ENCODE measurements at regions not wholly inside any gene's neighbourhood (a gene's known extent, or its start where the extent isn't known, plus 50 kb on each side); places are given as distances from the start of the nearest gene placed in this dataset.

DNA sequence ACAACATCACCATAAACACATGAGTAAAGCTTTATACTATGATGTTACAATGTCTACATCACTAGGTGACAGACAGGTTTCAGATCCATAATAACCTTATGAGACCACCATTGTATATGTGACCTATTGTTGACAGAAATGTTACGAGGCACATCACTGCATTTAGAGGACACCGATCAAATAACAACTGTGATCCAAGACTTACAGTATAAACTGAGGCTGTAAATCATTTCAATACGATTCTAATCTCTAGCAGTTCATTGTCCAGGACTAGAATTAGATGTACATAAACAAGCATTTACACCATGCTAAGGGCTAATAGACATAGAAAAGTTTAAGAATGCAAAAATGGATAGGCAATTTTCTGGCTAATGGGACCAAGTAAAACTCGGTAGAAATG is 491.9 kb upstream of the ROBO1 start:
- DNase-seq: no peak

DNA sequence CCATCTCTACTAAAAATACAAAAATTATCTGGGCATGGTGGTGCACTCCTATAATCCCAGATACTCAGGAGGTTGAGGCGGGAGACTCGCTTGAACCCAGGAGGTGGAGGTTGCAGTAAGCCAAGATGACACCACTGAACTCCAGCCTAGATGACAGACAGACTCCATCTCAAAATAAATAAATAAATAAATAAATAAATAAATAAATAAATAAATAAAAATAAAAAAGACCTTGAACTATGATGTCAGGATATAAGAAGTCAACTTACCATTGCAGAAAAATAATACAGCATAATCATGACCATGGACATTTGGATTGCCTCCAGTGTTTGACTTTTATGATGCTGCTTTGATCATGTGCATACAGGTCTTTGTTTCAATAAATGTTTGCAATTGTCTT is 484.3 kb upstream of the ROBO1 start:
- DNase-seq: no peak

DNA sequence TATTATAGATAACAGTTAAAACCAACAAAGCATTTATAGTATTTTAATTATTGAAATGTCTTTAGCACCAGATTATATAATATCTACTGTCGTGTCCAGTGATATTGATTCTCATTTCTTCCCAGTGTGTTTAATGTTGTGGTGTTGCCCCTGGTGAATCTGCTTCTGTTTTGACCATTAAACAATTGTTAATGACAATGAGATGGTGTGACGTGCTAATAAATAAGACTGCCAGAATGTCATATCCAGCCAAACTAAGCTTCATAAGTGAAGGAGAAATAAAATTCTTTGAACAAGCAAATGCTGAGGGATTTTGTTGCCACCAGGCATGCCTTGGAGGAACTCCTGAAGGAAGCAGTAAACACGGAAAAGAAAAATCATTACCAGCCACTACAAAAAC is 480.0 kb upstream of the ROBO1 start:
- no peak for DNase-seq

DNA sequence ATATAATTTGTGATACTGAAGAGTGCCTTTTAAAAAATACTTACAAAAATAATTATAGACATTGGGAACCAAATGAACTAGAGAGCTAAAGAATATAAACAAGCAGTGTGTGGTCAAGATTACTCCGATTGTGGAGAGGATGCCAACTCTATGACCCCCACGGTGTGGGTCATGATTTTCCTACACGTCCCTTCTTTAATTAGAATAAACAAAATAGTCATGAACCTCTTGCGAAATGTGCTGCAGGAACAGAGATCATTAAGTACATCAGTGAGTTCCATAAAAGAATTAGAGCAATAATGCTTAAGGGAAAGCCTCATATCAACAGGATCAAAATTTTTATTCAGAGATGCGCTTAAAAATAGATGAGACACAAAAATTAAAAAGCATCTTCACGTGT is 476.6 kb upstream of the ROBO1 start:
- no peak for DNase-seq

DNA sequence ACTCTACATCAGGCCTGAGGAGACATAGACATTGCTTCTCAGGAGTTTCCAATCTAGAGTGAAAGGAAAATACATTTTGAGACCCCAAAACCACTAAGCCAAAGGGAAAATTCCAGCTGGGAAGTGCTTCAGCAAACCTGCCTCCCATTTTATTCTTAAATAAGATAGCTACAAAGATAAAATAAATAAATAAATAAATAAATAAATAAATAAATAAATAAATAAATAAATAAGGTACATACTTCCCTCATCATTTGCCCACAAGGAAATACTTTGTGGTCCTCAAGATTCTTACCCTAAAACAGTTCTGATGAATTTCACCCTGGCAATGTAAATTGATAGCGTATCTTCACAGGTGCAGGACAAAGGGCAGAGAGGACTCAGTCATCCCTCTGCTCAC is 474.0 kb upstream of the ROBO1 start:
- no peak for DNase-seq

DNA sequence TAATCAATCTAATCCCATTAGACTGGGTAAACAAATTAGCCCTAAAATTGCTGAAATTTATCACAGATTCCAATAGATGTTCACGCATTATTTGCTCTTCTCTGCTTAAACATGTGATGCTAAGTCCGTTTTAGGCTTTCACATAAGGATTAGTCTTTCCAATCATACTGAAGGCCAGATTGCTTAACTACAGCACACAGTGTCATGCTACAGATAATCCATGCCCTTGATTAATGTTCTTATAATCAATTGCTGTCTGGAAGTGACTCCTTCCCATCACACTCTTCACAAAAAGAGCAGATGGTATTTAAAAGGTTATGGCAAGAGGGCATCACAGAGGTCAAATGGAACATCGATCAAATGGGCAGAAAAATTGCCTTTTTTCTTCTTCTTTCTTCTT is 471.5 kb upstream of the ROBO1 start:
- DNase-seq: no peak

DNA sequence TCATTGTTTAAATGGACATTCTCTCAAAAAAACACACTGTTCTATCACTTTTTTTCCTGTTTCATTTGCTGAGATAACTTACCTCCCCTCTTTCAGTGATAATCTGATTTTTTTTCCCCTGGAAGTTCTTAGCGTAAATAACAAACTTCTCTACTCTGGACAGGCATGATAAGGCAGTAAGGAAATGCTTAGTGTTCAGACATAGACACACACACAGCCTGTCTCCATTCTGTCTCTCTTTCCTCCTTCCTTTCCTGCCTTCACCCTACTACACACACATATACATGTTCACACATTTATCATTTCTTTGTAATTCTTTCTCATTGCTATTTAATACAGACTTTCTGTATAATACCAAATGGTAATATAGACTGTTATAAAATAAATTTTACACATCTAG is 470.8 kb upstream of the ROBO1 start:
- DNase-seq: no peak

DNA sequence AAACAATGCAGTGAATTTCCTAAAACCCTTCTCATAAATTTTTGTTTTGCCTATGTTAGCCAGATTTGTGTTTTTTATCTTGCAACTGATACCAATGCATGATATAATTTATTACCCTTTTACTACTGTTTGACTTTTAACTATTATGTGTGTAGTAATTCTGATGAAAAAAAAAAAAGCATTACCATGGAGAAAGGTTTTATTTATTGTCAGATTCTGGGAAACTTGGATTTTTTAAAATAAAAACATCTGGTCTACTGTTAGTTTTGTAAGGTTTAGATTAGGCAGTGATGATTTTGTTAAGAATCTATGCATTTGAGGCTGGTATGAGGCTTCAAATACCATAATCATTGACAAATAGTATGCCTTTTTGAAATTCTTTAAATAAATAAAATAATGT is 470.4 kb upstream of the ROBO1 start:
- DNase-seq: no peak

DNA sequence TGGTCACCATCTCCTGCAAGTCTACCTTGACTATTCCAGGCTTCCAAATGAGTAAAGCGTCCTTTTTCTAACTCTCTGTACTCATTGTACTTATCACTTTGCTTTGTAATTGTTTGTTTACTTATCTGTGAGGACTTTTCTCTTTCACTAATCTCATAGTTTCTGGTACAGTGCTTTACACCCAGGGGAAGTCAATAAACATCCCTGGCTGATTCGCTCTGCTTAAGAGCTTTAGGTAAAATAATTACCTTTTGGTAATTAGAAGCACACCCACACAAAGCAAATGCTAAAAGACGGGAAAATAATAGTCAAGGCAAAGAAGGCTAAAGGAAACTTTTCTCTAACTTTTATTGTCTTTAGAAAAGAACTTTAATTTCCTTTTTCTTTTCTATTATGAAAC is 466.9 kb upstream of the ROBO1 start:
- no peak for DNase-seq

DNA sequence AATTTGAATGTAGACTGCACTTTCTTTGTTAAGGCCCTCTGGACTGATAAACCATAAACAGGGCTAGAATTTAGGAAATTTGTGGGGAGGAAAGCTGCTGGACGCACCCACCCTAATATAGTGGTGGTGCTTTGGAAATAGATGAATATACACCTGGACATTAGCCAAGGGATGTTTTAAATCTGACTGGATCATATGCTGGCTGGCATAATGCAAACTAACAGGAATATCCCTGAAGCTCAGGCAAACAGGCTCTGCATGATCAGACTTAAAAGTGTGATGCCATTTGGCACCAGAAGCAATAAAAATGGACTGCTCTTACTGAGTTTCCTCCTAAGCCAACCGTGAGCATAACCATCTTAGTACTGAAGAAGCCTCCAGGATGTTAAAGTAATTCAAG is 465.8 kb upstream of the ROBO1 start:
- no peak for DNase-seq

DNA sequence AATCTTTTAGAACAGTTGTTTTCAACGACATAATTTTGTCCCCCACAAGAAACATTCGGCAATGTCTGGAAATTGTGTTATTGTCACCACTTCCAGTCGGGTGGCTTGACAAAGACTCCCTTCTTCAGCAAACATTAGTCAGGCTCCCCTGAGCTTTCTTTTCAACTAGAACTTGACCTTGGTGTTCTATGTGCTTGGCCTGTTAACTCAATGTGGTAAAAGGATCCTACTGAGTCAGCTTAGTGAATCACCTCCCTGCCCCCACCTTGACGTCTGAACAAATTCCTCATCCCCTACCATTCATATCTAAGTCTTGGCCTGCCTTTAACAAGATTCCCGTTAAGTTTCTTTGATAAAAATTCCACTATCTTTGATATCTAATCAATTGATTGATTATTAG is 465.0 kb upstream of the ROBO1 start:
- no peak for DNase-seq

DNA sequence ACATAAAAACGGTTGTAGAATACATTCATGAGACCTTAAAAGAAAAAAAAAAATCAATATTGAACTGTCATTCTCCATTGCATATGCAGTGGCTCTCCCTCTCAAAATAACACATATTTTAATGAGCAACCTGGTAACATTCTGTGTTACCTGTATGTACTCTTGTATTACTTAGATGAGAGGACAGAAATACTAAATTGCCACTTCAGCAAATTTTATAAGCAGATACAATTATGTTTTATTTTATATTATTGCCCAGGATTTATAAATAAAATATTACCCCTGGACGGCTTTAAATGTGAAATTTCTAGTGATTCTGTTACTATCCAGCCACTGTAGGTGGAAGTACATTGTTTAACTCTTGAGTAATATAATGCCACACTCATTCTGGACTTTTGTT is 463.2 kb upstream of the ROBO1 start:
- no peak for DNase-seq

DNA sequence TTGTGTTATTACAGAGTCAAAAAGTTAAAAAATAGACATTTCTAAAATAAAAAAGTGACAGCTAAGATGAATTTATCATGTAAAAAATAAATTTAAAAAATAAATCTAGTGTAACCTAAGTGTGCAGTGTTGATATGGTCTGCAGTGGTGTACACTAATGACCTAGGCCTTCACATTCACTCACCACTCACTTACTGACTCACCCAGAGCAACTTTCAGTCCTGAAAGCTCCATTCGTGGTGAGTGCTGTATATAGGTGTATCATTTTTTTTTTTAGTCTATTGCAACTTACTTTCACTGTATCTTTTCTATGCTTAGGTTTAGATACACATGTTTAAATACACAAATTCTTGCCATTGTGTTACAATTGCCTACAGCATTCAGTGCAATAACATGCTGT is 459.4 kb upstream of the ROBO1 start:
- DNase-seq: no peak

DNA sequence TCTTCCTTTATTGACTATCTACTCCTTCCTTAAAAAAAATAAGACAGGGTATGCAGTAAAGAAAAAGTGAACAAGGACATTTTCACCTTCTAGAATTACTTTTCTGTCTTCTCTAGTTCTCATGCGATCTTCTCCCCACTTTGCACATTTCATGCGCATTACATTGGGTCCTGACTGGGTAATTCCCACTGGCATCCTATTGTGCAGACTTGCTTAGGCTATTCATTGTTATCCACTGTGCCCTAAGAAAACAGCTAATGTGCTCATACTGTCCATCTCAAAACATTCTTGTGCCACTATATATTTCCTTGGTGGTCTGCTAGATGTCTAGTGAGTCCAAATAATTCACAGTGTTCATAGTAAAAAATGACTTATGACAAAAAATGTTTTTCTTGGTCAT is 447.4 kb upstream of the ROBO1 start:
- no peak for DNase-seq

DNA sequence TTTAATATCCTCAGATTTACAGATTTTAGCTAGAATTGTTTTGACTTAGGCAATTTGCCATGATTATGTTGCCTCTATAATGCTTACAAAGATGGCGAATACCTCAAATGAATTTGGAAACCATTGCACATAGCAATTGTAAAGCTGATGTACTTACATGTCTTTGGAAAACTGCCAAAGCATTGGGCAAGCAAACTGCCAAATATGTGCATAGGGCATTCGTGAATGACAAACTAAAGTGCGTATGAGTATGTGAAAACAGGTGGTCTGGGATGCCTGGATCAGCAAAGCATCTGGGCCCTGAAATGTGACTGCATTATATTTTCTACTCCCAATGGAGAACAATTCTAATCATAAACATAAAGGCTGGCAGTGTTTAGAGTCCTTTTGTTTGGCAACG is 445.3 kb upstream of the ROBO1 start:
- no peak for DNase-seq

DNA sequence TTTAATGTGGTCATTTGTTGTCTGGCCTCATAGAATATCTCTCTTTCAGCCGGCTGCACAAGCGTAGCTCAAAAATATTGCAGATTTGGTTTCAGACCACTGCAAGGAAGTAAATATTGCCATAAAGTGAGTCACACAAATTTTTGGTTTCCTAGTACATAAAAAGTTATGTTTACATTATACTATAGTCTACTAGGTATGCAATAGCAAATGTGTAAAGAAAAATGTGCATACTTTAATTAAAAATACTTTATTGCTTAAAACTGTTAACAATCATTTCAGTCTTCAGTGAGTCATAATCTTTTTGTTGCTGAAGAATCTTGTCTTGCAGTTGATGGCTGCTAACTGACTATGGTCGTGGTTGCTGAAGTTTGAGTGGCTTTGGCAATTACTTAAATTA is 425.1 kb upstream of the ROBO1 start:
- DNase-seq: no peak

DNA sequence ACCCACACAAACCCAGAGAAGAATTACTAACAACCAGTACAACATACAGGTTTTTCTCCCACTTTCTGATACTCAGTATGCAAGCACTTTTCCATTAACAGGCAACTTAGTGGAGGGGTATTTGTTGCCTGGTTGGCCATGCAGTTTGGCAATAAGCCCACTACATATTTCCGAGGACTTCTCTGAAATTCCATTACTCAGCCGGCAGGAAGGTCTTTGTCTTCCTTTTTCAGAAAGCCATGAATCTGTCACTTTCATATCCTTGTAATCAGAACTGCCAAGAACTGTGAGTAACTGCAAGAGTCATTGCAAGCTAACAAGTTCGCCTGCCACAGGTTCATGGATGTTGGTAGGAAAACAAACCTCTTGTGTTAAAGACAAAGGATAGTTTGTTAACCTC is 422.3 kb upstream of the ROBO1 start:
- DNase-seq: no peak

DNA sequence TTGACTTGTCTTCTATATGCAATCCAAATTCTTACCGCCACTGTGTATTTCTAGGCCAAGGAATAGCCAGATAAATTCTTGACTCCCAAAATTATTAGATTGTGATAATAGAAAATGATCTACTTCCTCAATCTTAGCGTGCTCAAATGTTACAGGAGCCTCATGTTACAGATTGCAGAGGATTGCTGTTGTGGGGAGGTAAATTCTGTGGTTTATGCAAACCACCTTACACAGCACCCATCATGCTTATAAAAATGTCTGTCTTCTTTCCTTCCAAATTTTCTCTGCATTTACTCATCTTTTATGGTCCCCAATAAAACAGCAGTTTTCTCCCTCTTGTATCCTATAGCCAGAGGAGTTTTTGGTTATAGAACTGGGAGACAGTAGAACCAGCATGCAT is 420.2 kb upstream of the ROBO1 start:
- no peak for DNase-seq

DNA sequence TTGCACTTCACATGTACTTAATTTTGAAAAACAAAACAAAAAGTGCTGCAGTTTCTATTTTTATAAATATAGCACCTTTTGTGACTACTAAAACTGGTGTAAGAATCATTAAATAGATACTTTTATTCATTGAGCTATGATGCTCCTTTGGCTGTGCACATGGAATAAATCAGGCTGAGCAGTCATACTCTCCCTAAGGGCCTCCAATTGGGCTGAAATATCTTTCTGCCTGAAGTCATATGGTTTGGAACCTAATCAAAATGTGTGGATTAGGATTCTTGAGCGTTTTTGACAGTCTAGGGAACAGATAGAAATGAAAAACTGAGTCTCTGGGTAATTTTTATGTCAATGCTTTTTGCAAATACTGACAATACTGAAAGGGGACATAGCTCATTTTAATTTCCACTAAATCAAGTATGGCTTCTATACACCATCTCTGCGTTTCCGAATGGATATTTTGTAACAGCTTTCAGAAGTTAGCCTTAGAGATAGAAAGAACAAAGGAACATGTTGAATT is 392.2 kb upstream of the ROBO1 start:
- DNase-seq: no peak

DNA sequence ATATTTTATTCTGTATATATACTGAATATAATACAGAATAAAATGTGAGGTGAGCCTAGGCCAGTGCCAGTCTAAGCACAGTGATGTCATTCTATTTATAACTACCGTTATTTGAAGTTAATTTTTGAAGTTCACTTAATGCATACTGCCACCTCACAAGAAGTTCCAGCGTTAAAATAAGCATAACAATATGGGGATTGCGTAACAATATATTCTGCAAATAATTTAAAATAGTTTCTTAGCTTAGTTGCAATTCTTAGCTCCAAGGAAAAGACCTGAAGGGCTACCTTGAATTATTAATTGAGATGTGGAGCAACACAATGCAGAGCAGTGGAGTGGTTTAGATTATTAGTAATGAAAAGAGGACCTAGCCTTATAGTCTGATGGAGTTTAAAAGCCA is 390.5 kb upstream of the ROBO1 start:
- DNase-seq: no peak

DNA sequence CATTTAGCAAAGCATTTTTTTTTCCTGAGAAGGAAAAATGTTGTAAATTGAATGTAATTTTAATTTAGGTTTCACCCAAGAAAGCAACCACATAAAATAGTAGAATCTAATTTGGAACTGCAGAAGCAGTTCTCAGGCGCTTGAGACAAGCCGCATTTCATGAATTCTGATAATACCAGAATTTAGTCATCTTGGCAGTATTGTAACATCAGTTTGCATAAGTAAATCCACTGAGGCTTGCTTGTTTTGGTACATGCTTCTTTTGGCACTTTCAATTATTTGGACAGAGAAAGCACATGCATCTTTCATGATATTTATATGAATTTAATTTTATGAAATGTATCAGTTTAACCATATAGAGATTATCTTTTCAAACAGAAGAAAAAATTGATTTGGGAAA is 389.7 kb upstream of the ROBO1 start:
- DNase-seq: no peak

DNA sequence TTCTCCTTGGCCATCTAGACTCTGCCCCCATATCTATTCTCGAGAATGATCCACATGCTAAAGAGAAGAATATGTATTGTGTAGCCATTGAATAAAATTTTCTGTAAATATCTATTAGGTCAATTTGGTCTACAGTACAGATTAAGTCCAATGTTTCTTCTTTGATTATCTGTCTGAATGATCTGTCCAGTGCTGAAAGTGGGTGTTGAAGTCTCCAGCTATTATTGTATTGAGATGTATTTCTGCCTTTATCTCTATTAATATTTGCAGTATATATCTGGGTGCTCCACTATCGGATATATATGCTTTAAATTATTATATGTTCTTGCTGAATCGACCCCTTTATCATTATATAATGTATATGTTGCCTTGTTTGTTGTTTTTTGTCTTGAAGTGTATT is 384.9 kb upstream of the ROBO1 start:
- DNase-seq: no peak

DNA sequence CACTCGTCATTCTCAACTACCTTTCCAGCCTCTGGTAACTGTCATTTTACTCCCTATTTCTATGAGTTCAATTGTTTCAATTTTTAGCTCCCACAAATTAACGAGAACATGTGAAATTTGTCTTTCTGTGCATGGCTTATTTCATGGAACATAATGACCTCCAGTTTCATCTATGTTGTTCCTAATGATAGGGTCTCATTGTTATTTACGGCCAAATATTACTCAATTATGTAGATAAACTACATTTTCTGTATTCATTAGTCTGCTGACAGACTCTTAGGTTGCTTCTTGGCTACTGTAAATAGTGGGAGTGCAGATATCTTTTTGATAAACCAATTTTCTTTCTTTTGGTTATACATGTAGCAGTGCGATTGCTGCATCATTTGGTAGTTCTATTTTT is 374.9 kb upstream of the ROBO1 start:
- DNase-seq: no peak

DNA sequence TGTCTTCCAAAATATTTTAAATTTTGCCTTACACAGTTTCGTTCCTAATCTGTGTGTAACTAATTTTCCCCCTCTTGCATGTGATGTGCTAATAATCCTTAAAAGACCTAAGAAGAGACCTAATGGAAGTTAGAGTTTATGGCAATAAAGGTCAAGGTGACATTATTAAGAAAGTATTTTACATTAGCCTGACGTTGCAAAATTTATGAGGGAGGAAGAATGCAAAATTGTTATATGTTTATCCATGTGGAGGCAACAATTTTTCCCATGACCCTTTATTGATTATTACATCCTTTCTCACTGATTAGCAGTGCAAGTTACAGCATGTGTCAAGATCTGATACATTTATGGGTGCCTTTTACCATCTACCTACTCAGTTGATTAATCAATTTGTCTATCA is 373.8 kb upstream of the ROBO1 start:
- no peak for DNase-seq

DNA sequence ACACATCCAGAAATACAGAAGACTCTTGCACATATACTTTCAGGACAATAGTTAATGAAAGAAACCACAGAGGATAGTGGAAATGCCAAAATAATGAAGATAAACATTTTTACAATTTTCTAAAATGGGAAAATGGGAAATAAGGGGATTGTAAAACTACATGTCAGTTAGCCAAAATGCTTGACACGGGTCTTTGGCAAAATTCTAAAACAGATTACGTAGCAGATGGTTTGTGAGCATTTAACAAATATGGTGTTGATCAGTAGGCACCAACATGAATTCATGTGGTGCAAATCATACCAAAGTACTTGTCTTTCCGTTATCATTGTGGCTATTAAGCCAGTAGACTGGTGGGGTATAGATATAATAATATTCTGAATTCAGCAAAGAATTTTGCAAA is 348.5 kb upstream of the ROBO1 start:
- no peak for DNase-seq

DNA sequence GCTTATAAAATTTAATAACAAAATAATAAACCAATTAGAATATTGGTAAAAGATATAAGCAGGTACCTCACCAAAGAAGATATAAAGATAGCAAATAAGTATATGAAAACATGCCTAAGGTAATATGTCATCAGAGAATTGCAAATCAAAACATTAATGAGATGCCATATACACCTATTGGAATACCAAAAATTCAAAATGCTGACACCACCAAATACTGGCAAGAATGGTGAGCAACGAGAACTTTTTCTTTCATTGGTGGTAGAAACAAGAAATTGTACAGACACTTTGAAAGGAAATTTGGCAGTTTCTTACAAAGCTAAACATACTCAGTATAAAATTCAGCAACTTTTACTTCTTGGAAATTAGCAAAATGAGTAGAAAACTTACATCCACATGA is 346.9 kb upstream of the ROBO1 start:
- no peak for DNase-seq

All from inflammatory macrophage treated with lipopolysaccharide for 4 hours (primary cell).